ENCODE measurements at regions not wholly inside any gene's neighbourhood (a gene's known extent, or its start where the extent isn't known, plus 50 kb on each side); places are given as distances from the start of the nearest gene placed in this dataset.

DNA sequence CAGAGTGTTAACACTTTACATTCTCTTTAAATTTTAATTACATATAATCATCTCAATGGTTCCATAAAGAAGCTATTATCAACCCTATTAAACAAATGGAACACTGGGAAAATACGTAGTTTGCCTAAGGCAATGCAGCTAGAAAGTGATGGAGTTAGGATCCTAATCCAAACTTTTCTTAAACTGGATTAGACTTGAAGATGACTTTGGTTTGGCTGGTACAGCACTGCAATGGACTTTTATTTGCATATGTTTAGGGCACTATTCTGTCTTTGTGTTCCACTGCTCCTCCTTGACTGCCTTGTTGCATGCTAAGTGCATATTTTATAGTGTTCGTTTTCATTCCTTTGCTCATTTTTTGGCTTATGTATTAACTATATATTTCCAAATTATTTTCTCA lies 133.5 kb upstream of the UFM1 start:
- TF ChIP-seq EZH2 (IDR thresholded peaks at IDR 0.05; ENCODE audit: borderline replicate concordance, low read length), result no peak
- TF ChIP-seq, protein P1, sequence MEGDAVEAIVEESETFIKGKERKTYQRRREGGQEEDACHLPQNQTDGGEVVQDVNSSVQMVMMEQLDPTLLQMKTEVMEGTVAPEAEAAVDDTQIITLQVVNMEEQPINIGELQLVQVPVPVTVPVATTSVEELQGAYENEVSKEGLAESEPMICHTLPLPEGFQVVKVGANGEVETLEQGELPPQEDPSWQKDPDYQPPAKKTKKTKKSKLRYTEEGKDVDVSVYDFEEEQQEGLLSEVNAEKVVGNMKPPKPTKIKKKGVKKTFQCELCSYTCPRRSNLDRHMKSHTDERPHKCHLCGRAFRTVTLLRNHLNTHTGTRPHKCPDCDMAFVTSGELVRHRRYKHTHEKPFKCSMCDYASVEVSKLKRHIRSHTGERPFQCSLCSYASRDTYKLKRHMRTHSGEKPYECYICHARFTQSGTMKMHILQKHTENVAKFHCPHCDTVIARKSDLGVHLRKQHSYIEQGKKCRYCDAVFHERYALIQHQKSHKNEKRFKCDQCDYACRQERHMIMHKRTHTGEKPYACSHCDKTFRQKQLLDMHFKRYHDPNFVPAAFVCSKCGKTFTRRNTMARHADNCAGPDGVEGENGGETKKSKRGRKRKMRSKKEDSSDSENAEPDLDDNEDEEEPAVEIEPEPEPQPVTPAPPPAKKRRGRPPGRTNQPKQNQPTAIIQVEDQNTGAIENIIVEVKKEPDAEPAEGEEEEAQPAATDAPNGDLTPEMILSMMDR (IDR thresholded peaks at IDR 0.05; ENCODE audit: low read length), result no peak
- H2AFZ ChIP-seq (ENCODE audit: low read length), result no peak overlapping the region
- no peaks in the 10 kb centered on the region for H3K9me3 ChIP-seq (ENCODE audit: low read length)
- no peak overlapping the region for H3K27ac ChIP-seq (ENCODE audit: low read depth, low read length, poor library complexity, severe bottlenecking)
- H3K79me2 ChIP-seq (ENCODE audit: insufficient read depth, low read length), result no peaks in the 10 kb centered on the region
- H3K9ac ChIP-seq (ENCODE audit: low read length), result no peak overlapping the region
- no peaks in the 10 kb centered on the region for H3K9me2 ChIP-seq (ENCODE audit: low read depth, low read length)
- no peaks in the 10 kb centered on the region for H4K20me1 ChIP-seq (ENCODE audit: insufficient read depth, low read length)
- no peak overlapping the region for H3K4me3 ChIP-seq (ENCODE audit: low read depth, low read length, poor library complexity, severe bottlenecking)
- H3K27me3 ChIP-seq (ENCODE audit: insufficient read depth, low read length), result no peaks in the 10 kb centered on the region
- H3F3A ChIP-seq (ENCODE audit: insufficient read depth, low read length), result no peaks in the 10 kb centered on the region
- H3K36me3 ChIP-seq (ENCODE audit: insufficient read depth, low read length), result no peaks in the 10 kb centered on the region
- H3K4me2 ChIP-seq (ENCODE audit: low read length), result no peak overlapping the region
- no peaks in the 10 kb centered on the region for H3K4me1 ChIP-seq (ENCODE audit: insufficient read depth, low read length, severe bottlenecking)

DNA sequence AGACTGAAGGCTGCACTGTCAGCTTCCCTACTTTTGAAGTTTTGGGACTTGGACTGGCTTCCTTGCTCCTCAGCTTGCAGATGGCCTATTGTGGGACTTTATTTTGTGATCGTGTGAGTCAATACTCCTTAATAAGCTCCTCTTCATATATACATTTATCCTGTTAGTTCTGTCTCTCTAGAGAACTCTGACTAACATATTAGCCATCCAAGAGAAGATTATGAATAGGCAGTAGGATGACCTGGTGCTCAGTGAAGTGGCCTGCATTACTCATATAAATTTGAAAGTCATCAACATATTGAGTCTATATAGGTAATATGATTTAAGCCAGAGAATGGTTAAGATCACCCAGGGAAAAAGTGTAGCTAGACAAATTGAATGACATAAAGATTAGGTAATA lies 136.3 kb upstream of the UFM1 start:
- Histone ChIP-seq H3K4me2 (ENCODE audit: low read length) (no peak overlapping the region), H3K9ac (ENCODE audit: low read length) (no peak overlapping the region), H3K9me2 (ENCODE audit: low read depth, low read length) (no peaks in the 10 kb centered on the region), H3K36me3 (ENCODE audit: insufficient read depth, low read length) (no peaks in the 10 kb centered on the region), H4K20me1 (ENCODE audit: insufficient read depth, low read length) (no peaks in the 10 kb centered on the region), H3K79me2 (ENCODE audit: insufficient read depth, low read length) (no peaks in the 10 kb centered on the region), H3K4me3 (ENCODE audit: low read depth, low read length, poor library complexity, severe bottlenecking) (no peak overlapping the region), H3K27ac (ENCODE audit: low read depth, low read length, poor library complexity, severe bottlenecking) (no peak overlapping the region), H3K9me3 (ENCODE audit: low read length) (no peaks in the 10 kb centered on the region), H3K27me3 (ENCODE audit: insufficient read depth, low read length) (no peaks in the 10 kb centered on the region), H3K4me1 (ENCODE audit: insufficient read depth, low read length, severe bottlenecking) (no peaks in the 10 kb centered on the region), H3F3A (ENCODE audit: insufficient read depth, low read length) (no peaks in the 10 kb centered on the region), H2AFZ (ENCODE audit: low read length) (no peak overlapping the region)
- TF ChIP-seq, protein P1 (IDR thresholded peaks at IDR 0.05; ENCODE audit: low read length), result no peak
- TF ChIP-seq EZH2 (IDR thresholded peaks at IDR 0.05; ENCODE audit: borderline replicate concordance, low read length), result no peak

DNA sequence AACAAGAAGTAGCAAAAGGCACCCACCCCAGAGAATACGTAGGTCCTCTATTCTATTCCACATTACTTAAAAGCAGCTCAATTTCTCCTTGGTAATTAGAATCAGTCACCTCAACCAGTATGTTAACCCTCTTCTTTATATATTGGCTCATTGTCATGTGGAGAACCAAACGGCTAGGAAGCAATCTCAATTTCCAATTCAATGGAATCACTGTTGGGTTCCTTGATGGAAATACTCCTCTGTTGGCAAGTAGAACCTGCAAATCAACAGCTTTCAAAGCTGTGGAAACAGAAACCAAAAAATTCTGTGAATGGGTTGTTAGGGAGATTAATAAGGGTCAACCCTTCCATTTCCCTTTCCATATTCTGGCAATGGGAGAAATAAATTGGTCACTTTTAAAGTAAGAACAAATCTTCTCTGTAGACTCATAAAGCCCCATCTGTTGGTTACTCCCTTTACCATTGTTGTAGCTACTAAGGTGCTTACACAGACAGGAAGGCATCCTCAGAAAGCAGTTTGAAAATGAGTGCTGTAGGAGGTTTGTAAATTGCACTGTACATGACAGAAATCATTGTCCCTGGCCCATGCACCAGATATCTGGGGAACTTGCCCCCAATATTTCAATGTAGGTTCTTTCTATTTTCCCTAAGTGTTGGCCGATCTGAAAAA lies 138.6 kb upstream of the UFM1 start:
- Histone ChIP-seq H3K79me2 (ENCODE audit: insufficient read depth, low read length) (no peaks in the 10 kb centered on the region), H3F3A (ENCODE audit: insufficient read depth, low read length) (no peaks in the 10 kb centered on the region), H3K4me3 (ENCODE audit: low read depth, low read length, poor library complexity, severe bottlenecking) (no peak overlapping the region), H3K36me3 (ENCODE audit: insufficient read depth, low read length) (no peaks in the 10 kb centered on the region), H3K27ac (ENCODE audit: low read depth, low read length, poor library complexity, severe bottlenecking) (no peak overlapping the region), H3K4me1 (ENCODE audit: insufficient read depth, low read length, severe bottlenecking) (no peaks in the 10 kb centered on the region), H2AFZ (ENCODE audit: low read length) (no peak overlapping the region), H3K4me2 (ENCODE audit: low read length) (no peak overlapping the region), H3K9me2 (ENCODE audit: low read depth, low read length) (no peaks in the 10 kb centered on the region), H3K9me3 (ENCODE audit: low read length) (no peaks in the 10 kb centered on the region), H3K9ac (ENCODE audit: low read length) (no peak overlapping the region), H4K20me1 (ENCODE audit: insufficient read depth, low read length) (no peaks in the 10 kb centered on the region), H3K27me3 (ENCODE audit: insufficient read depth, low read length) (no peaks in the 10 kb centered on the region)
- TF ChIP-seq EZH2 (IDR thresholded peaks at IDR 0.05; ENCODE audit: borderline replicate concordance, low read length), result no peak

DNA sequence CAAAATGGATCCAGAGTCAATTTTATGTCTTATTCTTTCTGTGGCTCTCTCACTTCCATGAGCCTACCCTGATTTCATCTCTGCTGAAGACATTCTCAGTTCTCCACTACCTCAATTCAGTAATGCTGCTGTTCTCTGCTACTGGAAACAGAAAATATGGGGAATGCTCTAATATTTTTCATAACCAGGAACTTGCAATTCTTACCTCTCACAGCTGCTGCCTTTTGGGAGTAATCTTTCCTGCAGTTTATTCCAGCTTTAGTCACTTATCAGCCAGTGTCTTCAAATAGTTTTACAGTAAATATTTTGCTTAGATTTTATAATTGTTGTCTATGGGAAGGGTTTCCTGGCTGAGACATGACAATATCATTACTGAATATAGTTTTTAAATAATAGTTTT lies 145.1 kb upstream of the UFM1 start:
- no peak overlapping the region for H2AFZ ChIP-seq (ENCODE audit: low read length)
- no peak overlapping the region for H3K9ac ChIP-seq (ENCODE audit: low read length)
- H3K9me3 ChIP-seq (ENCODE audit: low read length), result no peaks in the 10 kb centered on the region
- no peaks in the 10 kb centered on the region for H3K4me1 ChIP-seq (ENCODE audit: insufficient read depth, low read length, severe bottlenecking)
- no peak overlapping the region for H3K4me2 ChIP-seq (ENCODE audit: low read length)
- H4K20me1 ChIP-seq (ENCODE audit: insufficient read depth, low read length), result no peaks in the 10 kb centered on the region
- H3K27ac ChIP-seq (ENCODE audit: low read depth, low read length, poor library complexity, severe bottlenecking), result no peak overlapping the region
- no peaks in the 10 kb centered on the region for H3K36me3 ChIP-seq (ENCODE audit: insufficient read depth, low read length)
- H3F3A ChIP-seq (ENCODE audit: insufficient read depth, low read length), result no peaks in the 10 kb centered on the region
- H3K79me2 ChIP-seq (ENCODE audit: insufficient read depth, low read length), result no peaks in the 10 kb centered on the region
- H3K27me3 ChIP-seq (ENCODE audit: insufficient read depth, low read length), result no peaks in the 10 kb centered on the region
- no peak overlapping the region for H3K4me3 ChIP-seq (ENCODE audit: low read depth, low read length, poor library complexity, severe bottlenecking)
- TF ChIP-seq, protein P1 (IDR thresholded peaks at IDR 0.05; ENCODE audit: low read length), result no peak
- no peak for TF ChIP-seq EZH2 (IDR thresholded peaks at IDR 0.05; ENCODE audit: borderline replicate concordance, low read length)
- no peaks in the 10 kb centered on the region for H3K9me2 ChIP-seq (ENCODE audit: low read depth, low read length)

All from OCI-LY1 (cell line).